Heart left ventricle (tissue), 16 donors: ENCODE measurements at regions not wholly inside any gene's neighbourhood (a gene's known extent, or its start where the extent isn't known, plus 50 kb on each side); places are given as distances from the start of the nearest gene placed in this dataset.

ENCODE experiments used
- ATAC-seq, 4 donors: fragments of 200-7000 bp; cut with Tn5 transposase; one replicate each; pipeline ENCODE4 v1.9.1; 2020 to 2022; ENCODE audit warnings: moderate library complexity in 4 of 4, mild to moderate bottlenecking in 3 of 4, moderate number of reproducible peaks in 1 of 4
- DNase-seq, 5 donors: peaks; one replicate each; pipeline ENCODE4 v3.0.0-alpha.2; 2020
- H3K27ac ChIP-seq, 12 donors: fragments of 200-600 bp; sonication (generic) in 4 of 12; one replicate each; pipeline versions ENCODE4 v1.5.0 to v1.8.0; 2016 to 2022; ENCODE audit warnings: mild to moderate bottlenecking in 2 of 12
- H3K27me3 ChIP-seq, 9 donors: fragments of 200-600 bp; sonication (generic) in 2 of 9; one replicate each; pipeline versions ENCODE4 v1.5.1 to v1.8.0; 2016 to 2022; ENCODE audit warnings: mild to moderate bottlenecking in 3 of 9
- H3K36me3 ChIP-seq, 9 donors: fragments of 200-600 bp; sonication (generic) in 2 of 9; one replicate each; pipeline versions ENCODE4 v1.5.0 to v1.8.0; 2018 to 2022; ENCODE audit warnings: mild to moderate bottlenecking in 2 of 9
- H3K4me1 ChIP-seq, 12 donors: fragments of 200-600 bp; sonication (generic) in 4 of 12; one replicate each; pipeline versions ENCODE4 v1.5.0 to v1.8.0; 2016 to 2022; ENCODE audit warnings: mild to moderate bottlenecking in 3 of 12
- H3K4me3 ChIP-seq, 12 donors: fragments of 200-600 bp; sonication (generic) in 4 of 12; one replicate each; pipeline versions ENCODE4 v1.5.0 to v1.8.0; 2017 to 2022; ENCODE audit warnings: mild to moderate bottlenecking in 9 of 12, moderate library complexity in 4 of 12
- H3K9me3 ChIP-seq, 12 donors: fragments of 200-600 bp; sonication (generic) in 4 of 12; one replicate each; pipeline versions ENCODE4 v1.5.0 to v1.8.0; 2016 to 2022; ENCODE audit warnings: mild to moderate bottlenecking in 1 of 12
- POLR2A ChIP-seq, 2 donors: fragments of 450-650 bp; IDR thresholded peaks; one replicate each; pipeline ENCODE4 v1.6.1; 2017; ENCODE audit warnings: antibody characterized with exemption in 2 of 2, mild to moderate bottlenecking in 2 of 2, moderate library complexity in 2 of 2
- WGBS, 4 donors: extraction: QIAGEN DNeasy Blood & Tissue Kit in 2 of 4; methylation state at CpG; one replicate each; pipeline versions ENCODE4 v1.1.5 to v1.1.7; 2013 to 2018; 5-methylcytosine and 5-hydroxymethylcytosine counted together
- intact Hi-C, 10 donors: fragments of 100-400 bp; cut with DNase I; formaldehyde crosslinking; loops; one replicate each; pipeline versions ENCODE4 v1.11.1 to v1.14.2; 2022
- TF ChIP-seq, protein P1 (sequence below), 12 donors: fragments of 200-600 bp; sonication (generic) in 4 of 12; IDR thresholded peaks; one replicate each; pipeline versions ENCODE4 v1.5.0 to v1.8.0; 2018 to 2022; ENCODE audit warnings: antibody characterized with exemption in 12 of 12, mild to moderate bottlenecking in 5 of 12
- donor health status: ischemic (EF 13 %, LVEDD 7.1; RV severe dilation, severe dysfunction).
- donor health status: healthy with polysubstance abuse.
- donor health status: DM: no; HTN: yes; CAD: no.
- donor health status: DM: no; HTN: no; CAD: no.
- donor health status: ischemic (EF 25% LVEDD 6.9; RV normal size, moderate dysfunction).
- donor health status: ischemic (EF 25% LVEDD 5.7; RV mildly dilated, moderate dysfunction).
- donor health status: healthy.
- donor health status: DM: yes; HTN: yes; CAD: no.
- donor health status: ischemic (EF 35%, LVEDD 5.7; RV mildly dilated, moderate dysfunction).
- donor health status: nonischemic (EF 11% LVEDD 7.7; RV severe dilation, severe dysfunction).
- donor health status: DM: yes; HTN: yes; CAD: no.
- donor health status: PGD.
- donor health status: ischemic (EF 29% LVEDD 5.4; RV normal size, mild dysfunction).
- donor health status: nonischemic (EF 23%, LVEDD 6.1; RV moderate dilation, normal function).

DNA sequence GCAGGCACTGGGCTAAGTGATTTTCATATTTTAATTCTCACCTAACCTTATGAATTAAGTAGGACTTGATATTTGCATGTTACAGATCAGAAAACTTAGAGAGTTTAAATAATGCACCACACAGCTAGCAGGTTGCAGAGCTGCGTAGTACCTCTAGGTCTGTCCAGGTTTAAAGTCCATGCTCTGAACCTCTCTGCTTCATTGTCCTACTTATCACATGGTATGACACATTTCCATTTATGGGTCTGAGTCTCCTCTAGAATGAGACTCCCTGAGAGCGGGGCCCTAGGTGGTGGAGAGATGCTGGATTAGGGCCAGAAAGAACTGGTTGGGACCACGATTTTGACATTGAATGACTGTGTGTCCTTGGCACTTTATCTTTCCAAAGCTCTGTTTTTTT, 102.5 kb upstream of the USP24 start:
- TF ChIP-seq POLR2A (IDR thresholded peaks at IDR 0.05): no peak
- TF ChIP-seq, protein P1, sequence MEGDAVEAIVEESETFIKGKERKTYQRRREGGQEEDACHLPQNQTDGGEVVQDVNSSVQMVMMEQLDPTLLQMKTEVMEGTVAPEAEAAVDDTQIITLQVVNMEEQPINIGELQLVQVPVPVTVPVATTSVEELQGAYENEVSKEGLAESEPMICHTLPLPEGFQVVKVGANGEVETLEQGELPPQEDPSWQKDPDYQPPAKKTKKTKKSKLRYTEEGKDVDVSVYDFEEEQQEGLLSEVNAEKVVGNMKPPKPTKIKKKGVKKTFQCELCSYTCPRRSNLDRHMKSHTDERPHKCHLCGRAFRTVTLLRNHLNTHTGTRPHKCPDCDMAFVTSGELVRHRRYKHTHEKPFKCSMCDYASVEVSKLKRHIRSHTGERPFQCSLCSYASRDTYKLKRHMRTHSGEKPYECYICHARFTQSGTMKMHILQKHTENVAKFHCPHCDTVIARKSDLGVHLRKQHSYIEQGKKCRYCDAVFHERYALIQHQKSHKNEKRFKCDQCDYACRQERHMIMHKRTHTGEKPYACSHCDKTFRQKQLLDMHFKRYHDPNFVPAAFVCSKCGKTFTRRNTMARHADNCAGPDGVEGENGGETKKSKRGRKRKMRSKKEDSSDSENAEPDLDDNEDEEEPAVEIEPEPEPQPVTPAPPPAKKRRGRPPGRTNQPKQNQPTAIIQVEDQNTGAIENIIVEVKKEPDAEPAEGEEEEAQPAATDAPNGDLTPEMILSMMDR (IDR thresholded peaks at IDR 0.05): no peak
- H3K4me3 ChIP-seq: no peak overlapping the region
- DNase-seq (no peak), ATAC-seq (no peak)
- H3K4me1 ChIP-seq: peaks cover 0 to 30% (median 17%) of the 10 kb centered on the region in 12 donors
- H3K27me3 ChIP-seq: no peaks in the 10 kb centered on the region
- H3K36me3 ChIP-seq: no peaks in the 10 kb centered on the region
- 60 to 68% (median 61%) methylated on average over 3 of the region's 3 CpGs for WGBS, 4 donors
- H3K9me3 ChIP-seq: no peaks in the 10 kb centered on the region
- intact Hi-C loops: no loop called here
- H3K27ac ChIP-seq: peak overlapping the region in 5 of 12 donors; percentile 3 to 42 (median 18)

DNA sequence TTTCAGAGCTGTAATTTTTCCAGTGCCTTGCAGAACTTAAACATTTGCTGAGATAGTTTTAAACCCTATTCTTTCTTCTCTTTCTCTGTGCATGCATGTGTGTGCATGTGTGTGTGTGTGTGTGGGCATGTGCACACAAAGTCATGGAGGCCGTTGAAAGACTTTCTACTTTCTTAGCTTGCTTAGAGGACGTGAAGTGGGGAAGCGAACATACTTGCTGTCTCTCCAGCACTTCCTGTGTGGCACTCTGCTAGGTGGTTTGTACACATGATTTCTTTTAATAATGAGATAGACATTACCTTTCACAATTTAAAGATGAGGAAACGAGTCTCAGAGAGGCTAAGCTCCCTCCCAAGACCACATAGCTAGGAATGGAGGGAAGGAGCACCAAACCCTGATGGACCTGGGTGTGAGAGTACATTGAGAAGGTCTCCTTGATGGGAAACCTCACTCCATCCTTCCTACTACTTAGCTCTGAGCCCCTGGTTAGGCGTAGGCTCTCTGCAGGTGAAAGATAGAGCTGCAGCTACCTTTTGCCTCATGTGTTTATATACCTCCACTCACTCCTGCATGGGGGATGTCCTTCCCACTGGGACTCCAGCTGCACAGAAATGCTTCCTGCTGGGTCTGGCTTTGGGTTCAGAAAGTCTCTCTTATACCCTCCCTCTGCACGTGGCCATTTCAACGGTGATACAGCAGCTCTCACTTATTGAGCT, 101.9 kb upstream of the USP24 start:
- Histone ChIP-seq H3K36me3 (no peaks in the 10 kb centered on the region), H3K27me3 (no peaks in the 10 kb centered on the region), H3K4me3 (no peak overlapping the region), H3K27ac (peak overlapping the region in 1 of 12 donors; percentile 42), H3K4me1 (peaks cover 0 to 30% (median 17%) of the 10 kb centered on the region in 12 donors), H3K9me3 (no peaks in the 10 kb centered on the region)
- TF ChIP-seq, protein P1 (IDR thresholded peaks at IDR 0.05): no peak
- TF ChIP-seq POLR2A (IDR thresholded peaks at IDR 0.05): no peak
- DNase-seq (no peak), ATAC-seq (no peak)
- intact Hi-C loops: no loop called here
- WGBS, 4 donors: 74 to 84% (median 79%) methylated on average over 7 of the region's 7 CpGs

DNA sequence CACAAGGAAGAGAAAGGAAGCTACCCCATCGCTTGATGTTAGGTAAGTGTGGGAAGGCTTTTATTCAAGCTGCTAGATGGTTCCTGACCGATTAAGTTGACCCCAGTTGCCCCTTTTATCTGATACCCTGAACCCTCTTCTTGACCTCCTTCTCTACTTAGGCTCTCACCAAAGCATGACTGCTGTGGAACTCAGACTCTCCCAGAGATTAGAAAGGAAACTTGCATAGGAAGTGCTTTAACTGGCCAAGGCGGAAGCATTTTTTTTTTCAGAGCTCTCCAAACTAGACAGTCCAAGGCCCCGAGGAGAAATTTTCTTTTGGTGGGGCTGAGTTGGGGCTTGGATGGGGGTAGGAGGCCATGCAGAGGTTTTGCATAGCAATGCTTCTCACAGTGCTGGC, 101.3 kb upstream of the USP24 start:
- H3K4me1 ChIP-seq: peaks cover 0 to 30% (median 17%) of the 10 kb centered on the region in 12 donors
- TF ChIP-seq, protein P1 (IDR thresholded peaks at IDR 0.05): no peak
- TF ChIP-seq POLR2A (IDR thresholded peaks at IDR 0.05): no peak
- ATAC-seq: peak in 1 of 4 donors; percentile 20
- no peak for DNase-seq
- no peaks in the 10 kb centered on the region for H3K9me3 ChIP-seq
- no peaks in the 10 kb centered on the region for H3K27me3 ChIP-seq
- H3K4me3 ChIP-seq: no peak overlapping the region
- intact Hi-C loops: no loop called here
- peak overlapping the region in 1 of 12 donors; percentile 42 for H3K27ac ChIP-seq
- no peaks in the 10 kb centered on the region for H3K36me3 ChIP-seq
- WGBS, 4 donors: 43 to 59% (median 48%) methylated on average over 4 of the region's 4 CpGs

DNA sequence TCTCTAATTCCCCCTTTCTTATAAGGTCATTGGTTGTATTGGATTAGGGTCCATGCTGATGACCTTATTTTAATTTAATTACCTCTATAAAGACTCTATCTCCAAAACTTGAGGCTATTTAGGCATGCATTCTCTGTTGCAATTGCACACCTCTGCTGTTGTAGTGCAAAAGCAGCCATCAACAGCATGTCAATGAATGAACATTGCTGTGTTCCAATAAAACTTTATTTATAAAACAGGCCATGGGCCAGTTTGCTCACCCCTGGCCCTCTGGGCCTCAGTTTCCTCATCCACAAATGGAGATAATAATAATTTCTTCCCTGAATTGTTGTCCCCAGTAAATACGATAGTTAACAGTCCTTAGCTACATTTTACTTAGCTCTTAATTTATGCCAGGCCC, 100.4 kb upstream of the USP24 start:
- Histone ChIP-seq H3K4me1 (peaks cover 0 to 31% (median 17%) of the 10 kb centered on the region in 12 donors), H3K4me3 (no peak overlapping the region), H3K27ac (no peak overlapping the region), H3K36me3 (no peaks in the 10 kb centered on the region), H3K9me3 (no peaks in the 10 kb centered on the region), H3K27me3 (no peaks in the 10 kb centered on the region)
- ATAC-seq (no peak), DNase-seq (no peak)
- no peak for TF ChIP-seq POLR2A (IDR thresholded peaks at IDR 0.05)
- TF ChIP-seq, protein P1 (IDR thresholded peaks at IDR 0.05): no peak
- WGBS, 4 donors: 94 to 95% (median 95%) methylated on average over 1 of the region's 1 CpG
- intact Hi-C loops: no loop called here
